Sigmoid colon (tissue), 4 donors: ENCODE measurements at regions not wholly inside any gene's neighbourhood (a gene's known extent, or its start where the extent isn't known, plus 50 kb on each side); places are given as distances from the start of the nearest gene placed in this dataset.

ENCODE experiments used
- EP300 ChIP-seq, 4 donors: sonication (generic); formaldehyde crosslinking; IDR thresholded peaks; one replicate each; pipeline ENCODE4 v1.6.1; 2017; ENCODE audit warnings: antibody characterized with exemption in 4 of 4
- POLR2A ChIP-seq, 2 donors: fragments of 450-650 bp; IDR thresholded peaks; one replicate each; pipeline ENCODE4 v1.6.1; 2016; ENCODE audit warnings: antibody characterized with exemption in 2 of 2, mild to moderate bottlenecking in 2 of 2, moderate library complexity in 2 of 2
- POLR2AphosphoS5 ChIP-seq, 4 donors: sonication (generic); formaldehyde crosslinking; IDR thresholded peaks; one replicate each; pipeline ENCODE4 v1.6.1; 2017; ENCODE audit warnings: antibody characterized with exemption in 4 of 4
- TF ChIP-seq, protein P1 (sequence below), 4 experiments: fragments of 450-650 bp in 3 of 4; fragments of 200-600 bp in 1 of 4; IDR thresholded peaks; one replicate each; pipeline ENCODE4 v1.5.1; 2016 to 2019; ENCODE audit warnings: antibody characterized with exemption in 4 of 4, mild to moderate bottlenecking in 3 of 4, moderate library complexity in 2 of 4

DNA sequence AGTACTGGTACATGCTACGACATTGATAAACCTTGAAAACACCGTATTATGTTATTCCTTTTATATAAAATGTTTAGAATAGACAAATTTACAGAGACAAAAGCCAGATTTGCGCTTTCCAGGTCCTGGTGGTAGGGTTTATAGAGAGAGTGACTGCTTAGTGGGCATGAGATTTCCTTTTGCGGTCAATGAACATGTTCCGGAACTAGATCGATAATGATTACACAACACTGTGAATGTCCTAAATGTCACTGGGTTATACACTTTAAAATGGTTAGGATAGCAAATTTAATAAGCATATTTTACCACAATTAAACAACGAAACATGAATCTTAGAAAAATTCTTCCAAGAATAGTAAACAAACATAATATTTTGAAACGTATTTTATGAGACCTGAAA is 77.3 kb downstream of the MAGEA10 start:
- TF ChIP-seq, protein P1, sequence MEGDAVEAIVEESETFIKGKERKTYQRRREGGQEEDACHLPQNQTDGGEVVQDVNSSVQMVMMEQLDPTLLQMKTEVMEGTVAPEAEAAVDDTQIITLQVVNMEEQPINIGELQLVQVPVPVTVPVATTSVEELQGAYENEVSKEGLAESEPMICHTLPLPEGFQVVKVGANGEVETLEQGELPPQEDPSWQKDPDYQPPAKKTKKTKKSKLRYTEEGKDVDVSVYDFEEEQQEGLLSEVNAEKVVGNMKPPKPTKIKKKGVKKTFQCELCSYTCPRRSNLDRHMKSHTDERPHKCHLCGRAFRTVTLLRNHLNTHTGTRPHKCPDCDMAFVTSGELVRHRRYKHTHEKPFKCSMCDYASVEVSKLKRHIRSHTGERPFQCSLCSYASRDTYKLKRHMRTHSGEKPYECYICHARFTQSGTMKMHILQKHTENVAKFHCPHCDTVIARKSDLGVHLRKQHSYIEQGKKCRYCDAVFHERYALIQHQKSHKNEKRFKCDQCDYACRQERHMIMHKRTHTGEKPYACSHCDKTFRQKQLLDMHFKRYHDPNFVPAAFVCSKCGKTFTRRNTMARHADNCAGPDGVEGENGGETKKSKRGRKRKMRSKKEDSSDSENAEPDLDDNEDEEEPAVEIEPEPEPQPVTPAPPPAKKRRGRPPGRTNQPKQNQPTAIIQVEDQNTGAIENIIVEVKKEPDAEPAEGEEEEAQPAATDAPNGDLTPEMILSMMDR (IDR thresholded peaks at IDR 0.05): no peak
- TF ChIP-seq POLR2AphosphoS5 (IDR thresholded peaks at IDR 0.05) (no peak), EP300 (IDR thresholded peaks at IDR 0.05) (no peak), POLR2A (IDR thresholded peaks at IDR 0.05) (no peak)
